Nephron (organoid): ENCODE measurements at regions not wholly inside any gene's neighbourhood (a gene's known extent, or its start where the extent isn't known, plus 50 kb on each side); places are given as distances from the start of the nearest gene placed in this dataset.

Experiments
- H3K27ac Mint-ChIP-seq, 3 experiments: 2 replicates each; pipeline ENCODE4 v1.8.0; 2020; ENCODE audit warnings: mixed read lengths in 3 of 3, mild to moderate bottlenecking in 2 of 3, moderate library complexity in 1 of 3
- H3K27me3 Mint-ChIP-seq: 2 replicates; pipeline ENCODE4 v1.8.0; 2021; ENCODE audit warnings: low read depth, mild to moderate bottlenecking, moderate library complexity, mixed read lengths
- H3K36me3 Mint-ChIP-seq: 2 replicates; pipeline ENCODE4 v1.8.0; 2020; ENCODE audit warnings: low read depth, mixed read lengths
- H3K4me1 Mint-ChIP-seq: 2 replicates; pipeline ENCODE4 v1.8.0; 2020; ENCODE audit warnings: mixed read lengths
- H3K4me3 Mint-ChIP-seq, 3 experiments: 2 replicates each; pipeline ENCODE4 v1.8.0; 2020; ENCODE audit warnings: mild to moderate bottlenecking in 3 of 3, mixed read lengths in 3 of 3, moderate library complexity in 2 of 3
- H3K9me3 Mint-ChIP-seq: 2 replicates; pipeline ENCODE4 v1.8.0; 2020; ENCODE audit warnings: mixed read lengths
- TF ChIP-seq, protein P1 (sequence below), 3 experiments: fragments of 200-600 bp; sonication (generic); IDR thresholded peaks; one replicate each; pipeline ENCODE4 v1.5.0; 2021; ENCODE audit warnings: antibody characterized with exemption in 3 of 3; ENCODE audit not compliant: unreplicated experiment in 3 of 3

DNA sequence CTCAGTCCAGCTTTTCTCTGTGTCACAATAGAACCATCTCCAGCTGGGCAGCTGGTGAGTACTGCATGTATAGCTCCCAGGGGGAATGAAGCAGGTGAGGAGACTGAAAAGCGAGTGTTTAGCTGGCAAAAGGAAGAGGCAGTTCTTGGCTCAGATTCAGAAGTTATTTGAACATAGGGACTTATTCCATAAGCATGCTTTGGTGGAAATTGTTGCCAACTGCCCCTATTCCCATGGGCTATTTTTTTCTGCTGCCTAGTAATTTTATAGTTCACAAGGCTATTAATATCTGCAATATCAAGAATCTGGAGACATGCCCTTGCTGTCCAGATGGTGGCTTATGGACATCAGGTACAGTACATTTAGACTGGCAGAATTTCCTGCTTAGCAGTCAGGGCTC, 1112.7 kb downstream of the LRFN5 start:
- no peak overlapping the region for H3K27ac Mint-ChIP-seq
- no peaks in the 10 kb centered on the region for H3K27me3 Mint-ChIP-seq
- H3K9me3 Mint-ChIP-seq = peaks cover 2% of the 10 kb centered on the region
- TF ChIP-seq, protein P1, sequence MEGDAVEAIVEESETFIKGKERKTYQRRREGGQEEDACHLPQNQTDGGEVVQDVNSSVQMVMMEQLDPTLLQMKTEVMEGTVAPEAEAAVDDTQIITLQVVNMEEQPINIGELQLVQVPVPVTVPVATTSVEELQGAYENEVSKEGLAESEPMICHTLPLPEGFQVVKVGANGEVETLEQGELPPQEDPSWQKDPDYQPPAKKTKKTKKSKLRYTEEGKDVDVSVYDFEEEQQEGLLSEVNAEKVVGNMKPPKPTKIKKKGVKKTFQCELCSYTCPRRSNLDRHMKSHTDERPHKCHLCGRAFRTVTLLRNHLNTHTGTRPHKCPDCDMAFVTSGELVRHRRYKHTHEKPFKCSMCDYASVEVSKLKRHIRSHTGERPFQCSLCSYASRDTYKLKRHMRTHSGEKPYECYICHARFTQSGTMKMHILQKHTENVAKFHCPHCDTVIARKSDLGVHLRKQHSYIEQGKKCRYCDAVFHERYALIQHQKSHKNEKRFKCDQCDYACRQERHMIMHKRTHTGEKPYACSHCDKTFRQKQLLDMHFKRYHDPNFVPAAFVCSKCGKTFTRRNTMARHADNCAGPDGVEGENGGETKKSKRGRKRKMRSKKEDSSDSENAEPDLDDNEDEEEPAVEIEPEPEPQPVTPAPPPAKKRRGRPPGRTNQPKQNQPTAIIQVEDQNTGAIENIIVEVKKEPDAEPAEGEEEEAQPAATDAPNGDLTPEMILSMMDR (IDR thresholded peaks at IDR 0.05; ENCODE audit: unreplicated experiment in 3 of 3) = no peak
- H3K4me1 Mint-ChIP-seq = peaks cover 4% of the 10 kb centered on the region
- no peak overlapping the region for H3K4me3 Mint-ChIP-seq
- no peaks in the 10 kb centered on the region for H3K36me3 Mint-ChIP-seq

DNA sequence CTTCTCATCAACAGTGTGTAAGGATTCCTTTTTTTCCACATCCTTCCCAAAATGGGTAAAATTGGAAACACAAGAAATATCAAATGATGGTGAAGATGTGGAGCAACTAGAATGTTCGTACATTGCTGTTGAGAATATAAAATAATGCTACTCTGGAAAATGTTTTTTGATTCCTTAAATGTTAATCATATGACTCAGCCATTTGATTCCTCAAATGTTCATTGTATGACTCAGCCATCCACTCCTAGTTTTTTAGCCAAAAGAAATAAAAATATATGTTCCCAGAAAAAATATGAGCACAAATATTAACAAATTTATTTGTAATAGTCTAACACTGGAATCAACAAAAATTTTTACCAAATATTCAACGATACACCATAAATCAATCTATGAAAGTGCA, 1108.6 kb downstream of the LRFN5 start:
- Mint-ChIP-seq H3K9me3 (peaks cover 2% of the 10 kb centered on the region), H3K27me3 (no peaks in the 10 kb centered on the region), H3K27ac (no peak overlapping the region), H3K4me3 (no peak overlapping the region), H3K4me1 (peaks cover 4% of the 10 kb centered on the region), H3K36me3 (no peaks in the 10 kb centered on the region)
- TF ChIP-seq, protein P1 (IDR thresholded peaks at IDR 0.05; ENCODE audit: unreplicated experiment in 3 of 3) = no peak

DNA sequence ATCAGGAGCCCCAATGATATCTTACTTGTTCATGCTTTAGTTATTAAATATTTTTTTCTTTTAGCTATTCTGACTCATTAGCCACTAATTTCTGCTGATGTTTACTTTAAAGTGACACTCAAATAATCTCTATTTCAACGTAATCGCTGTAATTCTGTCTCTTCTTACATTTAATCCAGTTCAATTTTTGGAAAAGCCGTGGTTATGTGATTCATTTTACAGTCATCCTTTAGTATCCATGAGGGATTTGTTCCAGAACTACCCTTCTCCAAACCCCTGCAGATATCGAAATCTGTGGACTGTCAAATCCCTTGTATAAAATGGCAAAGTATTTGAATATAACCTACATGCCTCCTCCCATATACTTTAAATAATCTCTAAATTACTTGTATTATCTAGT, 1103.4 kb downstream of the LRFN5 start:
- TF ChIP-seq, protein P1 (IDR thresholded peaks at IDR 0.05; ENCODE audit: unreplicated experiment in 3 of 3) = no peak
- no peaks in the 10 kb centered on the region for H3K36me3 Mint-ChIP-seq
- no peaks in the 10 kb centered on the region for H3K27me3 Mint-ChIP-seq

DNA sequence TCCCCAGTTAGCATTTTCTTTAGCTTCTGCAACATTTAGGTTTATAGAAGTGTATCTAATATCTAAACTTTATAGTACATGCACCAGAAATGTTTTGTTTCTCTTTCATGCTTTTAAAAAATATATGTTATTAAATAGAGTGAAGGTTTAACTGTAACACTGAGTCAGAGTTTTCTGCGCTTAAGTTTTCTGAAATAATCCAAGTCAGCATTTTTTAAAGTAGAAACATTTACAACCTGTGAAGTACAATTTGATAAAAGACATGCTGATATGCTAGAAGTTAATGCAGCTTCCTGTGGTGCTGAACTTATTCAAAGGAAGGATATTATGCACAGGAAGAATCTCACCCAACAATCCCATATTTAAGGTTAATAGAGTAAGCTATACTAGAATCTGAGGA, 1096.8 kb downstream of the LRFN5 start:
- Mint-ChIP-seq H3K27ac (no peak overlapping the region), H3K36me3 (no peaks in the 10 kb centered on the region), H3K27me3 (no peaks in the 10 kb centered on the region), H3K4me1 (no peaks in the 10 kb centered on the region), H3K9me3 (no peaks in the 10 kb centered on the region), H3K4me3 (no peak overlapping the region)
- TF ChIP-seq, protein P1 (IDR thresholded peaks at IDR 0.05; ENCODE audit: unreplicated experiment in 3 of 3) = no peak

More for the DNA sequence above, 1103.4 kb downstream of the LRFN5 start:
- H3K9me3 Mint-ChIP-seq = no peaks in the 10 kb centered on the region
- H3K4me3 Mint-ChIP-seq = no peak overlapping the region
- no peaks in the 10 kb centered on the region for H3K4me1 Mint-ChIP-seq
- no peak overlapping the region for H3K27ac Mint-ChIP-seq

DNA sequence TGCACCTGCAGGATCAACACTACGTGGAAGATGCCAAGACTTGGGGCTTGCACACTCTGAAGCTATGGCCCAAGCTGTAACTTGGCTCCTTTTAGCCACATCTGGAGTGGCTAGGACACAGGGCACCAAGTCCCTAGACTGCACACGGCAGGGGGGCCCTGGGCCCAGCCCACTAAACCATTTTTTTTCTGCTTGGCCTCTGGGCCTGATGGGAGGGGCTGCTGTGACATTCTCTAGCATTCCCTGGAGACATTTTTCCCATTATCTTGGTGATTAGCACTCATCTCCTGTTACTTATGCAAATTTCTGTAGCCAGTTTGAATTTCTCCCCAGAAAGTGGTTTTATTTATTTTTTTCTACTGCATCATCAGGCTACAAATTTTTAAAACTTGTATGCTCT, 1080.7 kb downstream of the LRFN5 start:
- H3K4me1 Mint-ChIP-seq = no peaks in the 10 kb centered on the region
- H3K36me3 Mint-ChIP-seq = no peaks in the 10 kb centered on the region
- no peak overlapping the region for H3K4me3 Mint-ChIP-seq

DNA sequence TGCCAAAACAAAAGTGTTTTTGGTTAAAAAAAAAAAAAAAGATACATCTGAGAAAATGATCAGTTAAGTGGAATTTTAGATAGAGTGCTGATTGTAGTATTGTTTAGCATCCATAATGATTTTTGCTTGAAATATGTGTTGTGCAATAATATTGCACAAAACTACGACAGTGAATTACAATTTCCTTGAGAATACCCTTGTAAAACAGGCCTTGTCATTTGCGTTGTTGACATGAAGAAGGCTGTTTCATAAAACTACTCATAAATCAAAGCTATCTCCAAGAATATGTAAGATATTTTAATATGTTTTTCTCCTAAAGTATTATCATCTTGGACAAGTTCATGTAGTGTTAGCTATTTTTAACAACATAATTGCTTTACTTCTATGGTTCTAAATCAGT, 1077.0 kb downstream of the LRFN5 start:
- no peaks in the 10 kb centered on the region for H3K36me3 Mint-ChIP-seq
- TF ChIP-seq, protein P1 (IDR thresholded peaks at IDR 0.05; ENCODE audit: unreplicated experiment in 3 of 3) = no peak
- no peak overlapping the region for H3K27ac Mint-ChIP-seq
- no peaks in the 10 kb centered on the region for H3K27me3 Mint-ChIP-seq
- H3K4me1 Mint-ChIP-seq = no peaks in the 10 kb centered on the region
- no peak overlapping the region for H3K4me3 Mint-ChIP-seq
- no peaks in the 10 kb centered on the region for H3K9me3 Mint-ChIP-seq

More for the DNA sequence above, 1080.7 kb downstream of the LRFN5 start:
- H3K9me3 Mint-ChIP-seq = peaks cover 8% of the 10 kb centered on the region
- H3K27me3 Mint-ChIP-seq = no peaks in the 10 kb centered on the region
- no peak overlapping the region for H3K27ac Mint-ChIP-seq
- TF ChIP-seq, protein P1 (IDR thresholded peaks at IDR 0.05; ENCODE audit: unreplicated experiment in 3 of 3) = no peak
